ENCODE measurements at regions not wholly inside any gene's neighbourhood (a gene's known extent, or its start where the extent isn't known, plus 50 kb on each side); places are given as distances from the start of the nearest gene placed in this dataset.

DNA sequence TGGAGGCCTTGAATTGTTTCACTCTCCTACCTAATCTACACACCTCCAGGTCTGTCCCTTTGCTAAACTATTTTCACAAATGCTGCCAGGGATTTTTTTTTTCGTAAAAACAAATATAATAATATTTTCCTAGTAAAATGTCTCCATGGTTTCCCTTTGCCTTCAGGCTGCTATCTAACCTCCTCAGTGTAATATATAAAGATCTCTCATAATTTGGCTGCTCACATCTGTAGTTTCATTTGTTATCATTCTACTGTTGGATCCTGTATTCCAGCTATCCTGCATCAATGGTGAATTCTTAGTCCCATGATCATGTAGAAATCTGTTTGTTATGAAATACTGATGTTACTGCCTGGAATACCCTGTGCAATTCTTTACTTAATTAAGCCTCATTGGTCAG, 211.9 kb upstream of the CHRM2 start:
- no peaks in the 10 kb centered on the region for H3K79me2 ChIP-seq (ENCODE audit: low read length)
- DNase-seq (no peak), ATAC-seq (no peak)
- H3F3A ChIP-seq (ENCODE audit: low read length, unreplicated experiment): no peaks in the 10 kb centered on the region
- ChIA-PET POLR2A (ENCODE audit: unreplicated experiment) (no interaction called here), CTCF (no interaction called here)
- no peaks in the 10 kb centered on the region for H4K20me1 ChIP-seq (ENCODE audit: low read length)
- TF ChIP-seq EZH2 (IDR thresholded peaks at IDR 0.05; ENCODE audit: low read length, unreplicated experiment): no peak
- TF ChIP-seq EZH2phosphoT487 (IDR thresholded peaks at IDR 0.05; ENCODE audit: borderline replicate concordance, low read length): no peak
- TF ChIP-seq, protein P1, sequence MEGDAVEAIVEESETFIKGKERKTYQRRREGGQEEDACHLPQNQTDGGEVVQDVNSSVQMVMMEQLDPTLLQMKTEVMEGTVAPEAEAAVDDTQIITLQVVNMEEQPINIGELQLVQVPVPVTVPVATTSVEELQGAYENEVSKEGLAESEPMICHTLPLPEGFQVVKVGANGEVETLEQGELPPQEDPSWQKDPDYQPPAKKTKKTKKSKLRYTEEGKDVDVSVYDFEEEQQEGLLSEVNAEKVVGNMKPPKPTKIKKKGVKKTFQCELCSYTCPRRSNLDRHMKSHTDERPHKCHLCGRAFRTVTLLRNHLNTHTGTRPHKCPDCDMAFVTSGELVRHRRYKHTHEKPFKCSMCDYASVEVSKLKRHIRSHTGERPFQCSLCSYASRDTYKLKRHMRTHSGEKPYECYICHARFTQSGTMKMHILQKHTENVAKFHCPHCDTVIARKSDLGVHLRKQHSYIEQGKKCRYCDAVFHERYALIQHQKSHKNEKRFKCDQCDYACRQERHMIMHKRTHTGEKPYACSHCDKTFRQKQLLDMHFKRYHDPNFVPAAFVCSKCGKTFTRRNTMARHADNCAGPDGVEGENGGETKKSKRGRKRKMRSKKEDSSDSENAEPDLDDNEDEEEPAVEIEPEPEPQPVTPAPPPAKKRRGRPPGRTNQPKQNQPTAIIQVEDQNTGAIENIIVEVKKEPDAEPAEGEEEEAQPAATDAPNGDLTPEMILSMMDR (conservative IDR thresholded peaks at IDR 0.05; ENCODE audit: low read depth, low read length): no peak
- H2AFZ ChIP-seq (ENCODE audit: low read length): no peak overlapping the region
- no peak overlapping the region for H3K4me3 ChIP-seq (ENCODE audit: low read length)
- H3K27me3 ChIP-seq (ENCODE audit: low read length): no peaks in the 10 kb centered on the region
- H3K36me3 ChIP-seq (ENCODE audit: low read depth, low read length): no peaks in the 10 kb centered on the region
- H3K4me2 ChIP-seq (ENCODE audit: low read length): no peak overlapping the region
- no peak overlapping the region for H3K27ac ChIP-seq (ENCODE audit: low read length)
- H3K9ac ChIP-seq (ENCODE audit: low read length): no peak overlapping the region
- no TSS peak for BruUV-seq (replicated peaks)
- H3K9me2 ChIP-seq (replicated peaks; ENCODE audit: low read length): no peaks in the 10 kb centered on the region
- intact Hi-C loops (cut with micrococcal nuclease): no loop called here
- H3K4me1 ChIP-seq (ENCODE audit: insufficient read depth, low read length): no peaks in the 10 kb centered on the region
- H3K9me3 ChIP-seq (ENCODE audit: low read length): no peaks in the 10 kb centered on the region

DNA sequence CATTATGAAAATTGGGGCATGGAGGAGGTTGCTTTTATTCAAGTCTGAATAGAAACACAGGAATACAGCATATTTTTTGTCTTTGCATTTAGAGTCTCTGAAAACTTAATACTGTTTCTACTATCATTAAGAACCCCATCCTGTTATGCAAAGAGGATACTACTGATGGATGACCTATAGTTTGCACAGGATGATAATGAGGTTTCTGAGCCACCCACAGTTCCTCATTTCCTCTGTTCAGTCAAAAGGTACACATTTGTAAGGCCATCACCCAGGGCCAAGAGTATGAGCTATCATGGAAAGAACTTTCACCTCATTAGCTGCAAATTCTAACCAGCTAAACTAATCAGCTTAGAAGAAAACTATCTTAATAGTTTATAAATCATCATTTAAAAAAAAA, 213.0 kb upstream of the CHRM2 start:
- H3F3A ChIP-seq (ENCODE audit: low read length, unreplicated experiment): no peaks in the 10 kb centered on the region
- no peak overlapping the region for H3K4me3 ChIP-seq (ENCODE audit: low read length)
- H3K4me1 ChIP-seq (ENCODE audit: insufficient read depth, low read length): no peaks in the 10 kb centered on the region
- no peak overlapping the region for H3K4me2 ChIP-seq (ENCODE audit: low read length)
- H4K20me1 ChIP-seq (ENCODE audit: low read length): no peaks in the 10 kb centered on the region
- no peaks in the 10 kb centered on the region for H3K79me2 ChIP-seq (ENCODE audit: low read length)
- H3K9me2 ChIP-seq (replicated peaks; ENCODE audit: low read length): no peaks in the 10 kb centered on the region
- ATAC-seq: no peak
- H2AFZ ChIP-seq (ENCODE audit: low read length): no peak overlapping the region
- no peaks in the 10 kb centered on the region for H3K27me3 ChIP-seq (ENCODE audit: low read length)
- ChIA-PET POLR2A (ENCODE audit: unreplicated experiment) (no interaction called here), CTCF (no interaction called here)
- no TSS peak for BruUV-seq (replicated peaks)
- no peak for DNase-seq
- no peaks in the 10 kb centered on the region for H3K9me3 ChIP-seq (ENCODE audit: low read length)
- no peak overlapping the region for H3K9ac ChIP-seq (ENCODE audit: low read length)
- TF ChIP-seq EZH2 (IDR thresholded peaks at IDR 0.05; ENCODE audit: low read length, unreplicated experiment): no peak
- no peak for TF ChIP-seq EZH2phosphoT487 (IDR thresholded peaks at IDR 0.05; ENCODE audit: borderline replicate concordance, low read length)
- no peaks in the 10 kb centered on the region for H3K36me3 ChIP-seq (ENCODE audit: low read depth, low read length)
- no peak overlapping the region for H3K27ac ChIP-seq (ENCODE audit: low read length)
- intact Hi-C loops (cut with micrococcal nuclease): no loop called here

DNA sequence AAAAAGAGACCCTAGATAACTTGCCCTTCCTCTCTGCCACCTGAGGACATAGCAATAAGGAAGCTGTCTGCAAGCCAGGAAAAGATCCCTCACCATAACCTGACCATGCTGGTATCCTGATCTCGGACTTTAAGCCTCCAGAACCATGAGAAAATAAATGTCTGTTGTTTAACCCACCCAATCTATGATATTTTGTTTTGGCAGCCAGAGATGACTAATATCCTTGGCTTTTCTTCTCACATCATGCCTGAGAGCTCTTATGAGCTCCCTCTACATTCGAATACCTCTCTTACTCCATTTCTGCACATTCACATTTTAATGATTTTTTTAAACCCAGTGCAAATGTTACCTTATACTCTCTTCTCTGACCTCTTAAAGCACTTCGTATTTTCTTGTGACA, 214.0 kb upstream of the CHRM2 start:
- ATAC-seq (no peak), DNase-seq (no peak)
- H3K4me2 ChIP-seq (ENCODE audit: low read length): no peak overlapping the region
- intact Hi-C loops (cut with micrococcal nuclease): no loop called here
- no peaks in the 10 kb centered on the region for H4K20me1 ChIP-seq (ENCODE audit: low read length)
- no peaks in the 10 kb centered on the region for H3K79me2 ChIP-seq (ENCODE audit: low read length)
- H3F3A ChIP-seq (ENCODE audit: low read length, unreplicated experiment): no peaks in the 10 kb centered on the region
- POLR2A ChIA-PET (ENCODE audit: unreplicated experiment): no interaction called here
- H3K9ac ChIP-seq (ENCODE audit: low read length): no peak overlapping the region
- H3K36me3 ChIP-seq (ENCODE audit: low read depth, low read length): no peaks in the 10 kb centered on the region
- no peaks in the 10 kb centered on the region for H3K9me2 ChIP-seq (replicated peaks; ENCODE audit: low read length)
- no peaks in the 10 kb centered on the region for H3K4me1 ChIP-seq (ENCODE audit: insufficient read depth, low read length)
- no TSS peak for BruUV-seq (replicated peaks)
- no peak overlapping the region for H3K27ac ChIP-seq (ENCODE audit: low read length)
- CTCF ChIA-PET: no interaction called here
- no peak overlapping the region for H3K4me3 ChIP-seq (ENCODE audit: low read length)
- H3K27me3 ChIP-seq (ENCODE audit: low read length): no peaks in the 10 kb centered on the region
- H2AFZ ChIP-seq (ENCODE audit: low read length): no peak overlapping the region
- H3K9me3 ChIP-seq (ENCODE audit: low read length): no peaks in the 10 kb centered on the region
- TF ChIP-seq, protein P1 (conservative IDR thresholded peaks at IDR 0.05; ENCODE audit: low read depth, low read length): no peak
- TF ChIP-seq EZH2 (IDR thresholded peaks at IDR 0.05; ENCODE audit: low read length, unreplicated experiment) (no peak), EZH2phosphoT487 (IDR thresholded peaks at IDR 0.05; ENCODE audit: borderline replicate concordance, low read length) (no peak)
